ENCODE measurements at regions not wholly inside any gene's neighbourhood (a gene's known extent, or its start where the extent isn't known, plus 50 kb on each side); places are given as distances from the start of the nearest gene placed in this dataset.

GRCh38 chr19:42662712-42663111 lies 68.0 kb upstream of the CEACAM8 start:
- DNase-seq: no peak

- DNase-seq: no peak
Measured at GRCh38 chr19:42660353-42660752, 65.6 kb upstream of the CEACAM8 start.

- no peak for DNase-seq
Measured at GRCh38 chr19:42658076-42658475, 63.4 kb upstream of the CEACAM8 start.

GRCh38 chr19:42657556-42657955 lies 62.8 kb upstream of the CEACAM8 start:
- no peak for DNase-seq

GRCh38 chr19:42655748-42656147 lies 61.0 kb upstream of the CEACAM8 start:
- DNase-seq: peak in 2 of 58 donors; percentile 5 to 51

- no peak for DNase-seq
Measured at GRCh38 chr19:42653841-42654240, 59.1 kb upstream of the CEACAM8 start.

GRCh38 chr19:42652021-42652420 lies 57.3 kb upstream of the CEACAM8 start:
- DNase-seq: no peak
